ENCODE measurements at regions not wholly inside any gene's neighbourhood (a gene's known extent, or its start where the extent isn't known, plus 50 kb on each side); places are given as distances from the start of the nearest gene placed in this dataset.

- TF ChIP-seq CTCF (IDR thresholded peaks at IDR 0.05) (no peak), POLR2A (IDR thresholded peaks at IDR 0.05) (no peak)
Measured at GRCh38 chr7:52447581-52448180, 587.8 kb upstream of the POM121L12 start.

Data from body of pancreas (tissue), 4 donors.